A673 (cell line): ENCODE measurements at regions not wholly inside any gene's neighbourhood (a gene's known extent, or its start where the extent isn't known, plus 50 kb on each side); places are given as distances from the start of the nearest gene placed in this dataset.

Experiments
- CTCF ChIP-seq: fragments of 300-800, 200-600 bp; sonication (generic); conservative IDR thresholded peaks from 2 replicates; pipeline ENCODE4 v1.5.1; 2017; ENCODE audit warnings: low read depth, mild to moderate bottlenecking, antibody characterized with exemption, low read length, moderate library complexity, mixed read lengths
- EZH2 ChIP-seq: fragments of 200-600 bp; sonication (generic); IDR thresholded peaks from 2 replicates; pipeline ENCODE4 v1.6.1; 2017; ENCODE audit warnings: borderline replicate concordance, low read depth, mild to moderate bottlenecking, mixed read lengths, antibody characterized with exemption, low read length; ENCODE audit not compliant: poor library complexity, severe bottlenecking

- TF ChIP-seq CTCF, result no peak
- no peak for TF ChIP-seq EZH2
Measured at GRCh38 chr13:73822668-73823592, 311.3 kb downstream of the KLF12 start.
